Fibroblast of the aortic adventitia (primary cell): ENCODE measurements at regions not wholly inside any gene's neighbourhood (a gene's known extent, or its start where the extent isn't known, plus 50 kb on each side); places are given as distances from the start of the nearest gene placed in this dataset.
"Not testable (repeated sequence)": the region's sequence is repeated elsewhere in the genome, so short reads cannot be mapped to it uniquely, and the experiment has no call there.

Experiments
- DNase-seq: peaks from one replicate; pipeline ENCODE4 v3.0.0-alpha.2; 2010; ENCODE audit warnings: low read depth
- H3K4me3 ChIP-seq: 2 replicates; pipeline ENCODE4 v1.5.1; 2011; ENCODE audit warnings: low read depth, mild to moderate bottlenecking, control low read depth, low read length, moderate library complexity
- CTCF ChIP-seq: IDR thresholded peaks from 2 replicates; pipeline ENCODE4 v1.5.1; 2011; ENCODE audit warnings: mild to moderate bottlenecking, low read length, control low read depth, inconsistent platforms; ENCODE audit not compliant: insufficient read depth

DNA sequence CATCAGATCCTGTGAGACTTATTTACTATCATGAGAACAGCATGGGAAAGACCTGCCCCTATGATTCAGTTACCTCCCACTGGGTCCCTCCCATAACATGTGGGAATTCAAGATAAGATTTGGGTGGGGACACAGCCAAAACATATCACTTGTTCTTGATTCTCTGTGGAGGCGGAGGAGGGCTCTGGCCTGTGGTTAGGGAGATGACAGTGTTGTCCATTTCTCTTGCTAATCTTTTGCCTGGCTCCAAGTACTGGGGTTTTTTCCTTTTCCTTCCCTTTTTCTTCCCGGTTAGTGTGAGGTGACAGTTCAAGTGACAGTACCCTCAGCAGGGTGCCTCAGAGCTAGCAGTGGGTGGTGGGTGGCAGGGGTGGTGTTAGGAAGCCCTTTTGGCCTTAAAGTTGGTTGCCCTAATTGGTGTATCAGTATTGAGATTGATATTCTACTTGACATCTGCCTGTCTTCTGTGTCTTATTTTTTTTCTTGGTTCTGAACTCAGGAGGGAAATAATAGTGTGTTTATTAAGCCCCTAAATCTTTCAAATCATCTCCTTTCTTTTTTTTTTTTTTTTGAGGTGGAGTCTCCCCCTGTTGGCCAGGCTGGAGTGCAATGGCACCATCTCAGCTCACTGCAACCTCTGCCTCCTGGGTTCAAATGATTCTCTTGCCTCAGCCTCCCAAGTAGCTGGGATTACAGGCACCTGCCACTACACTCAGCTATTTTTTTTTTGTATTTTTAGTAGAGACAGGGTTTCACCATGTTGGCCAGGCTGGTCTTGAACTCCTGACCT, 192.0 kb downstream of the ASB1 start:
- DNase-seq, result peak; percentile 75
- TF ChIP-seq CTCF, result peak; percentile 3

GRCh38 chr2:238627899-238628298, 201.2 kb downstream of the ASB1 start:
- no peak for TF ChIP-seq CTCF
- no peak overlapping the region for H3K4me3 ChIP-seq

More for the DNA sequence above, 192.0 kb downstream of the ASB1 start:
- not testable (repeated sequence) for H3K4me3 ChIP-seq

DNA sequence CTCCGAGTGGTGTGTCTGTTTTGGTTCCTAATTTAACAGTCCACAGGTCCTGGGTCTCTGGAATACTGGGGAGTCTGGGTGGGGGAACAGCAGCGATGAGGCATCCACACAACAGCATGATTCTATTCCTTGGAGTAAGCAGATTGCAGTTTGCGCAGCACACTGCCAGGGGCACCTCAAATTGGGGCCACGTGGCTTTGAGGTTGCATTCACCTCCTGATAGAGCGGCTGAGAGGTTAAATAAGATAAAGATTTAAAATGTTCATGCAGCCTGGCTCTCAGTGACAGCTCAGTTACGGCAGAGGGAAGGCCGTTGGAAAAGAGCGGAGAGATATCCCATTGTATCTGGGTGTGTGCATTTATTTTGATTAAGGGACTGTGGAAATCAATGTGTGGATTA, 202.3 kb downstream of the ASB1 start:
- no peak for DNase-seq
- no peak overlapping the region for H3K4me3 ChIP-seq
- TF ChIP-seq CTCF, result no peak

More at GRCh38 chr2:238627899-238628298, 201.2 kb downstream of the ASB1 start:
- DNase-seq, result no peak

GRCh38 chr2:238631491-238632180, 204.9 kb downstream of the ASB1 start:
- H3K4me3 ChIP-seq, result no peak overlapping the region
- DNase-seq, result no peak
- no peak for TF ChIP-seq CTCF

- no peak overlapping the region for H3K4me3 ChIP-seq
- DNase-seq, result no peak
- TF ChIP-seq CTCF, result no peak
Observed at GRCh38 chr2:238632181-238633060, 205.7 kb downstream of the ASB1 start.

GRCh38 chr2:238633426-238634328, 206.9 kb downstream of the ASB1 start:
- DNase-seq, result no peak
- H3K4me3 ChIP-seq, result no peak overlapping the region
- TF ChIP-seq CTCF, result no peak
